Mucosa of descending colon (tissue), 3 donors: ENCODE measurements at regions not wholly inside any gene's neighbourhood (a gene's known extent, or its start where the extent isn't known, plus 50 kb on each side); places are given as distances from the start of the nearest gene placed in this dataset.
A peak's percentile ranks its signal among the peaks of the same experiment; 100 is the strongest.

ENCODE experiments used
- ATAC-seq: fragments of 200-7000 bp; cut with Tn5 transposase; one replicate; pipeline ENCODE4 v1.9.1; 2020; ENCODE audit warnings: mild to moderate bottlenecking, moderate library complexity
- DNase-seq, 3 donors: peaks; one replicate each; pipeline ENCODE4 v3.0.0-alpha.2; 2020
- H3K36me3 ChIP-seq: fragments of 200-600 bp; one replicate; pipeline ENCODE4 v1.8.0; 2021; ENCODE audit warnings: low read depth, mild to moderate bottlenecking
- H3K4me1 ChIP-seq: fragments of 200-600 bp; one replicate; pipeline ENCODE4 v1.8.0; 2021; ENCODE audit warnings: low read depth, mild to moderate bottlenecking
- H3K4me3 ChIP-seq: fragments of 200-600 bp; one replicate; pipeline ENCODE4 v1.8.0; 2021; ENCODE audit warnings: mild to moderate bottlenecking
- H3K9me3 ChIP-seq: fragments of 200-600 bp; one replicate; pipeline ENCODE4 v1.8.0; 2021; ENCODE audit warnings: mild to moderate bottlenecking
- intact Hi-C, 2 donors: fragments of 100-400 bp; cut with DNase I in 1 of 2; cut with micrococcal nuclease in 1 of 2; formaldehyde crosslinking; loops; one replicate each; pipeline versions ENCODE4 v1.11.0 to v1.11.1; 2022; cut with DNase I, micrococcal nuclease
- TF ChIP-seq, protein P1 (sequence below): fragments of 200-600 bp; IDR thresholded peaks from one replicate; pipeline ENCODE4 v1.8.0; 2022; ENCODE audit warnings: antibody characterized with exemption, mild to moderate bottlenecking
- donor health status: DM: no; HTN: no; CAD: no; lungs with moderate emphysema.
- donor health status: DM: no; HTN: no; CAD: no.
- donor health status: DM: no; HTN: yes; CAD: no.

DNA sequence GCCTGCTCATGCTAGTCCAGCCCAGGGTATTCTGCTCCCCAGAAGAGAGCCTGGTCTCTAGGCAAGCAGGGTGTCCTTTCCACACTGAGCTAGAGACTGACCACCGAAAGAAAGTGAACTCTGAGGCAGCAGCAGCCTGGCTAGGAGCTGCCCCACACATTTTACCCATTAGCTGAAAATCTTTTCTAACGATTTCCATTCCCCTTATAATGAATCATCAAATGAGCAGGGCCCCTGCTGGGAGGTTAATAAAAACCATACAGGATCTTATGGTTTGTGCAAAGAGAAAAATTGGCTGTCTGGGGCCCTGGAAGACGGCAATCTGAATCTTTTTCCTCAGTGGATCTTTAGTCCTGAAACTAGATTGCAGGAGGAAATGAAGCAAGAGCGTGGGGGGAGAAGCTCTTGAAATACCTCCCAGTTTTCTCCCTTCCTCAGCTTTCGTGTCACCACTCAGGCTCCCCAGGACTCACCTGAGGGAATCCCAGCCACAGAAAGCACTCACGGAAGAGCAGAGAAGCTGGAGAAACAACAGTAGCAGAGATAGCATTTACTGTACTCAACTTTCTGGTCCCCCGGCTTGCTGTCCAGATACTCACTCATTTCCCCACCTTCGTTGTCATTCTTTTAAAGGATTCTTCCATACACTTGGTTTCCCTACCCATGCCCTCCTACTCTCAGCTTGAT is 74.7 kb upstream of the CD44 start:
- DNase-seq (no peak), ATAC-seq (no peak)
- TF ChIP-seq, protein P1, sequence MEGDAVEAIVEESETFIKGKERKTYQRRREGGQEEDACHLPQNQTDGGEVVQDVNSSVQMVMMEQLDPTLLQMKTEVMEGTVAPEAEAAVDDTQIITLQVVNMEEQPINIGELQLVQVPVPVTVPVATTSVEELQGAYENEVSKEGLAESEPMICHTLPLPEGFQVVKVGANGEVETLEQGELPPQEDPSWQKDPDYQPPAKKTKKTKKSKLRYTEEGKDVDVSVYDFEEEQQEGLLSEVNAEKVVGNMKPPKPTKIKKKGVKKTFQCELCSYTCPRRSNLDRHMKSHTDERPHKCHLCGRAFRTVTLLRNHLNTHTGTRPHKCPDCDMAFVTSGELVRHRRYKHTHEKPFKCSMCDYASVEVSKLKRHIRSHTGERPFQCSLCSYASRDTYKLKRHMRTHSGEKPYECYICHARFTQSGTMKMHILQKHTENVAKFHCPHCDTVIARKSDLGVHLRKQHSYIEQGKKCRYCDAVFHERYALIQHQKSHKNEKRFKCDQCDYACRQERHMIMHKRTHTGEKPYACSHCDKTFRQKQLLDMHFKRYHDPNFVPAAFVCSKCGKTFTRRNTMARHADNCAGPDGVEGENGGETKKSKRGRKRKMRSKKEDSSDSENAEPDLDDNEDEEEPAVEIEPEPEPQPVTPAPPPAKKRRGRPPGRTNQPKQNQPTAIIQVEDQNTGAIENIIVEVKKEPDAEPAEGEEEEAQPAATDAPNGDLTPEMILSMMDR: no peak
- Histone ChIP-seq H3K9me3 (no peaks in the 10 kb centered on the region), H3K36me3 (no peaks in the 10 kb centered on the region), H3K4me1 (no peaks in the 10 kb centered on the region), H3K4me3 (no peak overlapping the region)
- intact Hi-C loops: no loop called here

DNA sequence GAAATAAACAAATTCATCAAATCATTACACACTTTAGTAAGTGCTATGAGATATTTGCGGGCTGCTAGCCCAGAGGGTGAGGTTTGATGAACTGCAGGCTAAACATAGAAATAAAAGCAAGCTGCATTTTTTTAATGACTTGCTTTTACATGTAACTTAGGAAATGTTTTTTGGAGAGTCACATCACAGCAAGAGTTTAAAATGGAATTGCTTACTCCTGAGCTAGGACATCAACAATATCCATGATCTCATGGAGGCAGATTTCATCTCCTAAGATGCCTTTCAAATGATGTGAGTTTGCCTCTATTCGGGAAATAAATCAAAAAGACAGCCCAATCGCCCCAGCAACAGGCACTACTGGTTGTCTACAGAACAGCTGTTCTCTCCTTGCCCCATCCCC is 73.4 kb upstream of the CD44 start:
- no peaks in the 10 kb centered on the region for H3K4me1 ChIP-seq
- no peak for DNase-seq
- H3K4me3 ChIP-seq: no peak overlapping the region
- peaks cover 4% of the 10 kb centered on the region for H3K9me3 ChIP-seq
- ATAC-seq: no peak
- intact Hi-C loops: no loop called here
- TF ChIP-seq, protein P1: no peak
- H3K36me3 ChIP-seq: no peaks in the 10 kb centered on the region

DNA sequence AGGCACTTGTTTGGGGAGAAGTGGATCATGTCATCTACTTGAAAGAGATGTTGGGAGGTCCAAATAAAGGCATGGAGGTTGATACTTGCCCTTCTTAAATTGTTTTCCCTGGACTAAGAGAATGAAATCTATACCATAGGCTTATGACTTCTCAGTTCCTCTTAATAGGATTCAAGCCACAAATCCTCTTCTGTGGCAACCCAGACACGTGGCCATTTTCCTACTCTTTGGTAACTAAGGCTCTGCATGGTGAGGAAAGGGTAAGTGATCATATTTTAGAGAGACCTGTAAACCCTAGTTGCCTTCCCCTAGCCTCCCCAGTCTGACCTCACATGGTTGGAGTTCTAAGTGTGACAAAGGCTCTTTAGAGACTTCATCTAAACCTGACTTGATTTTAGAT is 72.9 kb upstream of the CD44 start:
- H3K9me3 ChIP-seq: peaks cover 4% of the 10 kb centered on the region
- no peaks in the 10 kb centered on the region for H3K36me3 ChIP-seq
- DNase-seq: no peak
- H3K4me3 ChIP-seq: no peak overlapping the region
- TF ChIP-seq, protein P1: no peak
- no peaks in the 10 kb centered on the region for H3K4me1 ChIP-seq
- intact Hi-C loops: no loop called here
- no peak for ATAC-seq

DNA sequence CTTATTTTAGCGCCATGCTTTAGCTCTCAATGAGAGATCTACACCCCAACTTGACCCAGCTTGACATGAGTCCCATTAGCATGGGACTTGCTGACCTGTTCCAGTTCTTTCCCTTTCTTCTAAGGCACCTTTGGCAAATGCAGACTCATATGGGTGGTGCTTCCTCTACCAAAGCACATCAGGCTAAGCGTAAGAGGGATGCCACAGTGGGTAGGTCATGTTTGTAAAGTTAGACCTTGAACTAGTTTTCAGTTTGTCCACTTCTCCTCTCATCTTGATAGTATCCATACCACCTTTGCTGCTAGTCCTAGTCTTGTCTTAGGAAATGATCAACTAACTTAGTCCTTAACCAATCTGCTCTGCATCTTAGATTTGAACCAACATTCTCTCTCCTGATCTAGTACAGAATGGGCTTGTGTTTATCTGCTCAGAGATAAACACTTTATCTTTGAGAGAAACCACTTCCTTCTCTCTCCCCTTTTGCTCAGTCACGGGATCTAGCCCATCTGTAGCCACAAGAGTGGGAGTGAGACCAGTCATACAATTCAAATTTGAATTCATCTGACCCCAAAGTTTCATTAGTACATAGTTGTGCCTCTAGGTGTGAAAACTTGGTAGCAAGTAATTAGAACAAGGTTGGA is 72.1 kb upstream of the CD44 start:
- ATAC-seq (peak; percentile 74), DNase-seq (no peak)
- H3K9me3 ChIP-seq: peaks cover 4% of the 10 kb centered on the region
- intact Hi-C loops: no loop called here
- no peaks in the 10 kb centered on the region for H3K36me3 ChIP-seq
- no peaks in the 10 kb centered on the region for H3K4me1 ChIP-seq
- TF ChIP-seq, protein P1: no peak
- H3K4me3 ChIP-seq: no peak overlapping the region

- no peak for ATAC-seq
- intact Hi-C loops: no loop called here
Observed at GRCh38 chr11:35071722-35072121, 67.2 kb upstream of the CD44 start.

More at GRCh38 chr11:35071722-35072121, 67.2 kb upstream of the CD44 start:
- Histone ChIP-seq H3K9me3 (peaks cover 4% of the 10 kb centered on the region), H3K4me3 (no peak overlapping the region), H3K36me3 (no peaks in the 10 kb centered on the region), H3K4me1 (no peaks in the 10 kb centered on the region)
- TF ChIP-seq, protein P1: no peak
- no peak for DNase-seq
